ENCODE measurements at regions not wholly inside any gene's neighbourhood (a gene's known extent, or its start where the extent isn't known, plus 50 kb on each side); places are given as distances from the start of the nearest gene placed in this dataset.

- no peak for TF ChIP-seq EZH2 (IDR thresholded peaks at IDR 0.05)
- TF ChIP-seq POLR2AphosphoS5 (IDR thresholded peaks at IDR 0.05; ENCODE audit: borderline replicate concordance, low read depth, low read length), result no peak
- TF ChIP-seq FOXP2 (optimal IDR thresholded peaks at IDR 0.05; ENCODE audit: control extremely low read depth, extremely low read length, insufficient read depth), result no peak
Observed at GRCh38 chr4:11831739-11832138, 403.0 kb upstream of the HS3ST1 start.
